CD4-positive, alpha-beta T cell (primary cell): ENCODE measurements at regions not wholly inside any gene's neighbourhood (a gene's known extent, or its start where the extent isn't known, plus 50 kb on each side); places are given as distances from the start of the nearest gene placed in this dataset.

Experiments used
- ATAC-seq: fragments of 200-7000 bp; cut with Tn5 transposase; one replicate; pipeline ENCODE4 v1.10.0; 2022; ENCODE audit warnings: mild to moderate bottlenecking; ENCODE audit not compliant: poor library complexity
- CTCF ChIA-PET: fragments of 350-600 bp; sonication (Branson Sonifier 250); formaldehyde crosslinking; loops from one replicate; lab custom pipeline; 2021; ENCODE audit warnings: antibody characterized with exemption, inconsistent platforms; lab: Charles Lee
- POLR2A ChIA-PET: fragments of 350-600 bp; sonication (Branson Sonifier 250); formaldehyde crosslinking; loops from one replicate; lab custom pipeline; 2021; ENCODE audit warnings: antibody characterized with exemption, inconsistent platforms; lab: Charles Lee
- DNase-seq, 14 experiments: peaks; one replicate each; pipeline ENCODE4 v3.0.0-alpha.2; 2013 to 2020; ENCODE audit warnings: mixed read lengths in 2 of 14
- H3K27ac ChIP-seq, 2 donors: one replicate each; pipeline versions ENCODE4 v1.5.1 to v1.7.0; 2013; ENCODE audit warnings: low read length in 2 of 2, low read depth in 1 of 2, mild to moderate bottlenecking in 1 of 2
- H3K27me3 ChIP-seq, 2 experiments: 1 replicate in 1 of 2; 2 replicates in 1 of 2; pipeline versions ENCODE4 v1.6.1 to v1.7.0; 2013; ENCODE audit warnings: low read length in 2 of 2, control low read depth in 1 of 2, mild to moderate bottlenecking in 1 of 2, moderate library complexity in 1 of 2; ENCODE audit not compliant: insufficient read depth in 2 of 2, control insufficient read depth in 1 of 2
- H3K36me3 ChIP-seq: one replicate; pipeline ENCODE4 v1.6.1; 2013; ENCODE audit warnings: low read length, control low read depth; ENCODE audit not compliant: insufficient read depth
- H3K4me1 ChIP-seq: one replicate; pipeline ENCODE4 v1.6.1; 2013; ENCODE audit warnings: low read length, control low read depth; ENCODE audit not compliant: insufficient read depth
- H3K4me3 ChIP-seq: one replicate; pipeline ENCODE4 v1.5.1; 2013; ENCODE audit warnings: mild to moderate bottlenecking, low read length, moderate library complexity
- H3K9me3 ChIP-seq, 2 experiments: 1 replicate in 1 of 2; 2 replicates in 1 of 2; pipeline versions ENCODE4 v1.6.1 to v1.7.0; 2013; ENCODE audit warnings: low read length in 2 of 2, mild to moderate bottlenecking in 2 of 2, control low read depth in 1 of 2, moderate library complexity in 1 of 2; ENCODE audit not compliant: control insufficient read depth in 1 of 2, insufficient read depth in 1 of 2
- H3K27ac Mint-ChIP-seq: one replicate; pipeline ENCODE4 v1.8.0; 2020; ENCODE audit warnings: mixed read lengths
- H3K27me3 Mint-ChIP-seq: one replicate; pipeline ENCODE4 v1.8.0; 2021; ENCODE audit warnings: mixed read lengths
- H3K36me3 Mint-ChIP-seq: one replicate; pipeline ENCODE4 v1.8.0; 2021; ENCODE audit warnings: low read depth, mixed read lengths
- H3K4me1 Mint-ChIP-seq: one replicate; pipeline ENCODE4 v1.8.0; 2021; ENCODE audit warnings: low read depth, mixed read lengths
- H3K4me3 Mint-ChIP-seq: one replicate; pipeline ENCODE4 v1.8.0; 2020; ENCODE audit warnings: mild to moderate bottlenecking, mixed read lengths
- H3K9me3 Mint-ChIP-seq: one replicate; pipeline ENCODE4 v1.8.0; 2020; ENCODE audit warnings: mixed read lengths
- intact Hi-C, 2 experiments: fragments of 100-400 bp; cut with DNase I in 1 of 2; cut with micrococcal nuclease in 1 of 2; formaldehyde crosslinking; loops; one replicate each; pipeline versions ENCODE4 v1.15.1 to v1.9.0; 2023 to 2025; cut with DNase I, micrococcal nuclease
- TF ChIP-seq, protein P1 (sequence below): fragments of 200-600 bp; IDR thresholded peaks from one replicate; pipeline ENCODE4 v1.8.0; 2022; ENCODE audit warnings: antibody characterized with exemption, mild to moderate bottlenecking

DNA sequence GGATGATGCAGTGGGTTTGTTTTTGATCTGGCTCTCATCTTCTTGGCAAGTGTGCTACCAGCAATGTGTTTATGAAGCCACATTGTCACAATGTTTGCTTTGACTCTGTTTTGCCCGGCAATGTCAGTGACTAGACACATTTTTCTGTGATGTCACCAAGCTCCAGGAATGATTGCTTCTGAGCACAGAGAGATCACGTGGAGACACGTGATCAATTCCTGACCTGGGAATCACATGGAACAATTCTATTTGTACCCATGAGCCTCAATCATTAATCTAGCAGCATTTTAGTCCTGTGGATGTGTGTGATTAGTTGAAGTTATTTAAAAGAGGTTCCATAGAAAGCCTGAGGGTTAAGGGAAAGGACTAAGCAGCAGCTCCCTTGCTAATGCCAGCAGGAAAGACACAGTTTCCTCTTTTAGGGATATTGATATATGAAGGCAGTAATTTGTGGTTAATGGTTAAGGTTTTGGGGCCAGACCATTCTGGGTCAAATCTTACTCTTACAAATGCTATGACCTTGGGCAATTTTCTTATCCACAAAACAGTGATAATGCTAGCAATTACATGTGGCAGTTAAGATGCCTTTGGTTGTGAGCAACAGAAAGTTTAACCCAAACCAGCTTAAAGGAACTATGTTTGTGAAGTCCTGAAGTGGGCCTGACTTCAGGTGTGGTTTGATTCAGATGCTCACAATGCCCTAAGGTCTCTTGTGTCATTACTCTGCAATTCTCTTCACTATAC is 59.0 kb downstream of the FASLG start:
- TF ChIP-seq, protein P1, sequence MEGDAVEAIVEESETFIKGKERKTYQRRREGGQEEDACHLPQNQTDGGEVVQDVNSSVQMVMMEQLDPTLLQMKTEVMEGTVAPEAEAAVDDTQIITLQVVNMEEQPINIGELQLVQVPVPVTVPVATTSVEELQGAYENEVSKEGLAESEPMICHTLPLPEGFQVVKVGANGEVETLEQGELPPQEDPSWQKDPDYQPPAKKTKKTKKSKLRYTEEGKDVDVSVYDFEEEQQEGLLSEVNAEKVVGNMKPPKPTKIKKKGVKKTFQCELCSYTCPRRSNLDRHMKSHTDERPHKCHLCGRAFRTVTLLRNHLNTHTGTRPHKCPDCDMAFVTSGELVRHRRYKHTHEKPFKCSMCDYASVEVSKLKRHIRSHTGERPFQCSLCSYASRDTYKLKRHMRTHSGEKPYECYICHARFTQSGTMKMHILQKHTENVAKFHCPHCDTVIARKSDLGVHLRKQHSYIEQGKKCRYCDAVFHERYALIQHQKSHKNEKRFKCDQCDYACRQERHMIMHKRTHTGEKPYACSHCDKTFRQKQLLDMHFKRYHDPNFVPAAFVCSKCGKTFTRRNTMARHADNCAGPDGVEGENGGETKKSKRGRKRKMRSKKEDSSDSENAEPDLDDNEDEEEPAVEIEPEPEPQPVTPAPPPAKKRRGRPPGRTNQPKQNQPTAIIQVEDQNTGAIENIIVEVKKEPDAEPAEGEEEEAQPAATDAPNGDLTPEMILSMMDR, result no peak
- Histone ChIP-seq H3K4me1 (peaks cover 7% of the 10 kb centered on the region), H3K27ac (no peak overlapping the region), H3K4me3 (no peak overlapping the region), H3K27me3 (no peaks in the 10 kb centered on the region), H3K9me3 (no peaks in the 10 kb centered on the region), H3K36me3 (no peaks in the 10 kb centered on the region)
- no peak for ATAC-seq
- CTCF ChIA-PET, result interaction anchor here (1.1 to 2.8 kb wide), 3 partner anchors 10 to 108 kb away, joined by 4 to 49 read pairs (median 4); no protein-coding TSS in a partner anchor
- no peaks in the 10 kb centered on the region for H3K36me3 Mint-ChIP-seq
- DNase-seq, result no peak
- POLR2A ChIA-PET, result no interaction called here
- no peak overlapping the region for H3K4me3 Mint-ChIP-seq
- intact Hi-C loops, result loop anchor here (2.0 to 5.0 kb wide), 5 partner anchors 15 to 291 kb away; no protein-coding TSS in a partner anchor
- H3K4me1 Mint-ChIP-seq, result peaks cover 24% of the 10 kb centered on the region
- no peaks in the 10 kb centered on the region for H3K27me3 Mint-ChIP-seq
- no peaks in the 10 kb centered on the region for H3K9me3 Mint-ChIP-seq
- H3K27ac Mint-ChIP-seq, result no peak overlapping the region

DNA sequence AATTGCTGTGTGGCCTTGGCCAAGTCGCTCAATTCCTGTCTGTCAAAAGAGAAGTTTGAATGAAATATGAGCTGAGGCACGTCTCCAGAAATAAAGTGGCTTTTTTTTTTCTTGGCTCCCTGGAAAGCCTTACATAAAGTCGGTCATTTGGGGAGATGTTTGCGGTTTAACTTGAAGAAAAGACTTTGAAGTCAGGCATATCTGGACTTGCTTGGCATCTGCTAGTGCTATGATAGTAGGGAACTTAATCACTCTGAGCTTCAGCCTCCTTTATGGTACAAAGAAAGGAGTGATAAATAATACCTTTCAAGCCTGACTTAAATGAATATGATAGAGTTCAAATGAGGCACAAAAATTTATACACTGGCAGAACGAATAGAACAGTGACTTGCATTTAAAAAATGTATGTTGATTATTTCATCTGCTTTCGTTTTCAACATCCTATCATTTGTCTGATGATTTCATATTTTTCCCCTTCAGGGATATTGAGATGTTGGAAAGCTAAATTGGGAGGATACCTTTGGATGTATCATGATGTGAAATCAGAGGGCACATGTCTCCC is 60.2 kb downstream of the FASLG start:
- peaks cover 7% of the 10 kb centered on the region for H3K4me1 ChIP-seq
- ATAC-seq (peak; percentile 31), DNase-seq (no peak)
- no peak overlapping the region for H3K4me3 Mint-ChIP-seq
- TF ChIP-seq, protein P1, result no peak
- no peaks in the 10 kb centered on the region for H3K9me3 Mint-ChIP-seq
- CTCF ChIA-PET, result interaction anchor here (0.8 to 2.8 kb wide), 22 partner anchors 8 to 289 kb away, joined by 3 to 49 read pairs (median 4); partner anchors contain the start of gene FASLG
- H3K27ac Mint-ChIP-seq, result no peak overlapping the region
- H3K27ac ChIP-seq, result no peak overlapping the region
- POLR2A ChIA-PET, result interaction anchor here (1.0 to 1.5 kb wide), 6 partner anchors 11 to 289 kb away, joined by 3 to 8 read pairs (median 6); partner anchors contain the start of gene FASLG
- H3K27me3 ChIP-seq, result no peaks in the 10 kb centered on the region
- no peaks in the 10 kb centered on the region for H3K36me3 ChIP-seq
- H3K4me1 Mint-ChIP-seq, result peaks cover 29% of the 10 kb centered on the region
- intact Hi-C loops, result loop anchor here (1.0 to 5.0 kb wide), 6 partner anchors 16 to 292 kb away; no protein-coding TSS in a partner anchor
- H3K36me3 Mint-ChIP-seq, result no peaks in the 10 kb centered on the region
- H3K9me3 ChIP-seq, result no peaks in the 10 kb centered on the region
- H3K27me3 Mint-ChIP-seq, result no peaks in the 10 kb centered on the region
- H3K4me3 ChIP-seq, result no peak overlapping the region

DNA sequence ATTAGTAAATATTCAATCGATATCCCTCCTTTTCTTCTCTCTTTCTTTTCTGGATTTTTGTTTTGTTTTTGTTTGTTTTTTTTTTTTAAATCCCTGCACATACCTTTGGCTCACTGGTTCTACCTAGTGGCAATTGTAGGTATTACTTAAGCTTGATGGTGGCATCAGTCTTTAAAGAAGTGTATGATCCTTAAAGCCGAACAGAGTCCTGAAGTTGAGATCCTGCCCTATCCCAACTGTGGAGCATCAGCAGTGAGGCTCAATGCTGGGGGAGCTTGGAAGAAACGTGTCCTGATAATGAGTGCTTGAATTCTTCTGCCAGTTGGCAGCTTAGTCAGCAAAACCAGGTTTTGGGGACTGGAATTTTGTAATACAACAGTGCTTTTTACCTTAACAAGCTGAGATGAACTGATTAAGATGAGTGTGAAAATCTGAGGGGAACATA is 60.8 kb downstream of the FASLG start:
- TF ChIP-seq, protein P1, result peak; percentile 99
- Histone ChIP-seq H3K27ac (no peak overlapping the region), H3K4me1 (peaks cover 10% of the 10 kb centered on the region), H3K4me3 (no peak overlapping the region), H3K36me3 (no peaks in the 10 kb centered on the region), H3K9me3 (no peaks in the 10 kb centered on the region), H3K27me3 (no peaks in the 10 kb centered on the region)
- Mint-ChIP-seq H3K27ac (no peak overlapping the region), H3K36me3 (no peaks in the 10 kb centered on the region), H3K9me3 (no peaks in the 10 kb centered on the region), H3K4me1 (peaks cover 35% of the 10 kb centered on the region), H3K27me3 (no peaks in the 10 kb centered on the region), H3K4me3 (no peak overlapping the region)
- DNase-seq (peak in 3 of 14 experiments; percentile 70 to 78 (median 75)), ATAC-seq (peak; percentile 86)
- ChIA-PET POLR2A (interaction anchor here (1.0 to 1.8 kb wide), 7 partner anchors 12 to 290 kb away, joined by 3 to 8 read pairs (median 5); partner anchors contain the start of genes FASLG and SUCO), CTCF (interaction anchor here (0.6 to 2.8 kb wide), 28 partner anchors 8 to 309 kb away, joined by 3 to 49 read pairs (median 4); partner anchors contain the start of gene FASLG)
- intact Hi-C loops, result loop anchor here (1.0 to 10.0 kb wide), 9 partner anchors 17 to 717 kb away; no protein-coding TSS in a partner anchor
